Glutamatergic neuron (in vitro differentiated cells): ENCODE measurements at regions not wholly inside any gene's neighbourhood (a gene's known extent, or its start where the extent isn't known, plus 50 kb on each side); places are given as distances from the start of the nearest gene placed in this dataset.

Source experiments
- DNase-seq: peaks from one replicate; pipeline ENCODE4 v3.0.0; 2022
- H3K27ac Mint-ChIP-seq: one replicate; pipeline ENCODE4 v1.8.0; 2020; ENCODE audit warnings: mild to moderate bottlenecking, mixed read lengths, inconsistent platforms; ENCODE audit not compliant: unreplicated experiment
- H3K27me3 Mint-ChIP-seq: one replicate; pipeline ENCODE4 v1.8.0; 2020; ENCODE audit warnings: mild to moderate bottlenecking, moderate library complexity, mixed read lengths, inconsistent platforms; ENCODE audit not compliant: unreplicated experiment
- H3K36me3 Mint-ChIP-seq: one replicate; pipeline ENCODE4 v1.8.0; 2020; ENCODE audit warnings: mild to moderate bottlenecking, mixed read lengths, inconsistent platforms; ENCODE audit not compliant: unreplicated experiment
- H3K4me1 Mint-ChIP-seq: one replicate; pipeline ENCODE4 v1.8.0; 2020; ENCODE audit warnings: mild to moderate bottlenecking, low read depth, mixed read lengths, inconsistent platforms; ENCODE audit not compliant: unreplicated experiment
- H3K4me3 Mint-ChIP-seq: one replicate; pipeline ENCODE4 v1.8.0; 2020; ENCODE audit warnings: mild to moderate bottlenecking, mixed read lengths, inconsistent platforms; ENCODE audit not compliant: unreplicated experiment
- H3K9me3 Mint-ChIP-seq: one replicate; pipeline ENCODE4 v1.8.0; 2020; ENCODE audit warnings: mild to moderate bottlenecking, moderate library complexity, mixed read lengths, inconsistent platforms; ENCODE audit not compliant: unreplicated experiment
- CTCF ChIP-seq: fragments of 200-600 bp; sonication (generic); IDR thresholded peaks from one replicate; pipeline ENCODE4 v1.5.0; 2021; ENCODE audit not compliant: partially characterized antibody, unreplicated experiment

GRCh38 chr1:221174330-221174993 lies 295.2 kb downstream of the HLX start:
- Mint-ChIP-seq H3K4me3 (peak overlapping the region; percentile 32), H3K27me3 (no peaks in the 10 kb centered on the region), H3K27ac (peak overlapping the region; percentile 77), H3K9me3 (peaks cover 1% of the 10 kb centered on the region), H3K4me1 (peaks cover 14% of the 10 kb centered on the region), H3K36me3 (peaks cover 9% of the 10 kb centered on the region)
- no peak for TF ChIP-seq CTCF
- peak; percentile 77 for DNase-seq

- H3K36me3 Mint-ChIP-seq = peaks cover 9% of the 10 kb centered on the region
- TF ChIP-seq CTCF = no peak
- H3K4me1 Mint-ChIP-seq = peaks cover 17% of the 10 kb centered on the region
- peaks cover 1% of the 10 kb centered on the region for H3K9me3 Mint-ChIP-seq
- H3K4me3 Mint-ChIP-seq = no peak overlapping the region
- DNase-seq = no peak
- H3K27ac Mint-ChIP-seq = peak overlapping the region; percentile 40
- no peaks in the 10 kb centered on the region for H3K27me3 Mint-ChIP-seq
Observed at GRCh38 chr1:221175249-221175648, 296.0 kb downstream of the HLX start.

- H3K36me3 Mint-ChIP-seq = no peaks in the 10 kb centered on the region
- H3K27ac Mint-ChIP-seq = no peak overlapping the region
- peaks cover 6% of the 10 kb centered on the region for H3K4me1 Mint-ChIP-seq
- no peaks in the 10 kb centered on the region for H3K9me3 Mint-ChIP-seq
- no peak overlapping the region for H3K4me3 Mint-ChIP-seq
- no peak for TF ChIP-seq CTCF
- H3K27me3 Mint-ChIP-seq = peaks cover 1% of the 10 kb centered on the region
- no peak for DNase-seq
Observed at GRCh38 chr1:221180704-221181368, 301.6 kb downstream of the HLX start.

GRCh38 chr1:221182791-221183533 lies 303.7 kb downstream of the HLX start:
- Mint-ChIP-seq H3K27me3 (peaks cover 1% of the 10 kb centered on the region), H3K27ac (no peak overlapping the region), H3K4me3 (no peak overlapping the region), H3K4me1 (peaks cover 6% of the 10 kb centered on the region), H3K9me3 (no peaks in the 10 kb centered on the region), H3K36me3 (no peaks in the 10 kb centered on the region)
- no peak for TF ChIP-seq CTCF
- no peak for DNase-seq
